ENCODE measurements at regions not wholly inside any gene's neighbourhood (a gene's known extent, or its start where the extent isn't known, plus 50 kb on each side); places are given as distances from the start of the nearest gene placed in this dataset.

- intact Hi-C loops (cut with DNase I) = no loop called here
- DNase-seq = no peak
These were observed 132.9 kb upstream of the MYLIP start for GRCh38 chr6:15996030-15996429.

GRCh38 chr6:15995493-15995892 lies 133.4 kb upstream of the MYLIP start:
- intact Hi-C loops (cut with DNase I) = no loop called here
- DNase-seq = no peak

- intact Hi-C loops (cut with DNase I) = no loop called here
These were observed 133.9 kb upstream of the MYLIP start for GRCh38 chr6:15994814-15995459.

GRCh38 chr6:15993716-15994228 lies 135.1 kb upstream of the MYLIP start:
- intact Hi-C loops (cut with DNase I) = no loop called here

More at GRCh38 chr6:15994814-15995459, 133.9 kb upstream of the MYLIP start:
- no peak for DNase-seq

GRCh38 chr6:15990179-15990578 lies 138.7 kb upstream of the MYLIP start:
- intact Hi-C loops (cut with DNase I) = no loop called here
- DNase-seq = no peak

More at GRCh38 chr6:15993716-15994228, 135.1 kb upstream of the MYLIP start:
- no peak for DNase-seq

- intact Hi-C loops (cut with DNase I) = no loop called here
These were observed 139.5 kb upstream of the MYLIP start for GRCh38 chr6:15989397-15989796.

GRCh38 chr6:15987569-15987968 lies 141.3 kb upstream of the MYLIP start:
- DNase-seq = no peak
- intact Hi-C loops (cut with DNase I) = no loop called here

More at GRCh38 chr6:15989397-15989796, 139.5 kb upstream of the MYLIP start:
- no peak for DNase-seq

- intact Hi-C loops (cut with DNase I) = no loop called here
- no peak for DNase-seq
These were observed 142.8 kb upstream of the MYLIP start for GRCh38 chr6:15986027-15986629.

GRCh38 chr6:15985379-15985959 lies 143.4 kb upstream of the MYLIP start:
- intact Hi-C loops (cut with DNase I) = no loop called here
- DNase-seq = no peak

- intact Hi-C loops (cut with DNase I) = no loop called here
- DNase-seq = no peak
These were observed 146.9 kb upstream of the MYLIP start for GRCh38 chr6:15981956-15982355.

GRCh38 chr6:15980801-15981200 lies 148.1 kb upstream of the MYLIP start:
- intact Hi-C loops (cut with DNase I) = no loop called here
- no peak for DNase-seq

- no peak for DNase-seq
- intact Hi-C loops (cut with DNase I) = no loop called here
These were observed 150.5 kb upstream of the MYLIP start for GRCh38 chr6:15978426-15978825.

GRCh38 chr6:15977050-15977449 lies 151.8 kb upstream of the MYLIP start:
- no peak for DNase-seq
- intact Hi-C loops (cut with DNase I) = no loop called here

GRCh38 chr6:15974817-15975216 lies 154.1 kb upstream of the MYLIP start:
- DNase-seq = no peak
- intact Hi-C loops (cut with DNase I) = no loop called here

- DNase-seq = no peak
- intact Hi-C loops (cut with DNase I) = no loop called here
These were observed 158.4 kb upstream of the MYLIP start for GRCh38 chr6:15970517-15970916.

GRCh38 chr6:15969236-15969778 lies 159.6 kb upstream of the MYLIP start:
- no peak for DNase-seq
- intact Hi-C loops (cut with DNase I) = no loop called here

- intact Hi-C loops (cut with DNase I) = no loop called here
- no peak for DNase-seq
These were observed 160.4 kb upstream of the MYLIP start for GRCh38 chr6:15968519-15968918.

- intact Hi-C loops (cut with DNase I) = no loop called here
- DNase-seq = no peak
These were observed 162.8 kb upstream of the MYLIP start for GRCh38 chr6:15966000-15966520.

- no peak for DNase-seq
- intact Hi-C loops (cut with DNase I) = no loop called here
These were observed 166.5 kb upstream of the MYLIP start for GRCh38 chr6:15962449-15962764.

- intact Hi-C loops (cut with DNase I) = no loop called here
- DNase-seq = no peak
These were observed 167.0 kb upstream of the MYLIP start for GRCh38 chr6:15961635-15962448.
